ENCODE measurements at regions not wholly inside any gene's neighbourhood (a gene's known extent, or its start where the extent isn't known, plus 50 kb on each side); places are given as distances from the start of the nearest gene placed in this dataset.

GRCh38 chr14:34007902-34008301 is 57.0 kb upstream of the EGLN3 start:
- TF ChIP-seq, protein P1, sequence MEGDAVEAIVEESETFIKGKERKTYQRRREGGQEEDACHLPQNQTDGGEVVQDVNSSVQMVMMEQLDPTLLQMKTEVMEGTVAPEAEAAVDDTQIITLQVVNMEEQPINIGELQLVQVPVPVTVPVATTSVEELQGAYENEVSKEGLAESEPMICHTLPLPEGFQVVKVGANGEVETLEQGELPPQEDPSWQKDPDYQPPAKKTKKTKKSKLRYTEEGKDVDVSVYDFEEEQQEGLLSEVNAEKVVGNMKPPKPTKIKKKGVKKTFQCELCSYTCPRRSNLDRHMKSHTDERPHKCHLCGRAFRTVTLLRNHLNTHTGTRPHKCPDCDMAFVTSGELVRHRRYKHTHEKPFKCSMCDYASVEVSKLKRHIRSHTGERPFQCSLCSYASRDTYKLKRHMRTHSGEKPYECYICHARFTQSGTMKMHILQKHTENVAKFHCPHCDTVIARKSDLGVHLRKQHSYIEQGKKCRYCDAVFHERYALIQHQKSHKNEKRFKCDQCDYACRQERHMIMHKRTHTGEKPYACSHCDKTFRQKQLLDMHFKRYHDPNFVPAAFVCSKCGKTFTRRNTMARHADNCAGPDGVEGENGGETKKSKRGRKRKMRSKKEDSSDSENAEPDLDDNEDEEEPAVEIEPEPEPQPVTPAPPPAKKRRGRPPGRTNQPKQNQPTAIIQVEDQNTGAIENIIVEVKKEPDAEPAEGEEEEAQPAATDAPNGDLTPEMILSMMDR (IDR thresholded peaks at IDR 0.05), result no peak
- no peak for TF ChIP-seq POLR2A (IDR thresholded peaks at IDR 0.05)

Data from right lobe of liver (tissue), 4 donors.